ENCODE measurements at regions not wholly inside any gene's neighbourhood (a gene's known extent, or its start where the extent isn't known, plus 50 kb on each side); places are given as distances from the start of the nearest gene placed in this dataset.
"Not testable (repeated sequence)": the region's sequence is repeated elsewhere in the genome, so short reads cannot be mapped to it uniquely, and the experiment has no call there.

GRCh38 chr12:76178452-76178851 lies 94.0 kb upstream of the NAP1L1 start:
- no peak overlapping the region for H3K27ac Mint-ChIP-seq (ENCODE audit: unreplicated experiment)
- no peaks in the 10 kb centered on the region for H3K27me3 Mint-ChIP-seq (ENCODE audit: unreplicated experiment)
- H3K9me3 Mint-ChIP-seq (ENCODE audit: unreplicated experiment), result no peaks in the 10 kb centered on the region
- no peaks in the 10 kb centered on the region for H3K36me3 Mint-ChIP-seq (ENCODE audit: unreplicated experiment)
- TF ChIP-seq, protein P1, sequence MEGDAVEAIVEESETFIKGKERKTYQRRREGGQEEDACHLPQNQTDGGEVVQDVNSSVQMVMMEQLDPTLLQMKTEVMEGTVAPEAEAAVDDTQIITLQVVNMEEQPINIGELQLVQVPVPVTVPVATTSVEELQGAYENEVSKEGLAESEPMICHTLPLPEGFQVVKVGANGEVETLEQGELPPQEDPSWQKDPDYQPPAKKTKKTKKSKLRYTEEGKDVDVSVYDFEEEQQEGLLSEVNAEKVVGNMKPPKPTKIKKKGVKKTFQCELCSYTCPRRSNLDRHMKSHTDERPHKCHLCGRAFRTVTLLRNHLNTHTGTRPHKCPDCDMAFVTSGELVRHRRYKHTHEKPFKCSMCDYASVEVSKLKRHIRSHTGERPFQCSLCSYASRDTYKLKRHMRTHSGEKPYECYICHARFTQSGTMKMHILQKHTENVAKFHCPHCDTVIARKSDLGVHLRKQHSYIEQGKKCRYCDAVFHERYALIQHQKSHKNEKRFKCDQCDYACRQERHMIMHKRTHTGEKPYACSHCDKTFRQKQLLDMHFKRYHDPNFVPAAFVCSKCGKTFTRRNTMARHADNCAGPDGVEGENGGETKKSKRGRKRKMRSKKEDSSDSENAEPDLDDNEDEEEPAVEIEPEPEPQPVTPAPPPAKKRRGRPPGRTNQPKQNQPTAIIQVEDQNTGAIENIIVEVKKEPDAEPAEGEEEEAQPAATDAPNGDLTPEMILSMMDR (IDR thresholded peaks at IDR 0.05; ENCODE audit: partially characterized antibody, unreplicated experiment), result no peak
- no peaks in the 10 kb centered on the region for H3K4me1 Mint-ChIP-seq (ENCODE audit: low read depth, unreplicated experiment)
- DNase-seq, result no peak
- no peak overlapping the region for H3K4me3 Mint-ChIP-seq (ENCODE audit: unreplicated experiment)

GRCh38 chr12:76177821-76178220 lies 93.3 kb upstream of the NAP1L1 start:
- no peak overlapping the region for H3K27ac Mint-ChIP-seq (ENCODE audit: unreplicated experiment)
- H3K4me1 Mint-ChIP-seq (ENCODE audit: low read depth, unreplicated experiment), result peaks cover 2% of the 10 kb centered on the region
- H3K9me3 Mint-ChIP-seq (ENCODE audit: unreplicated experiment), result no peaks in the 10 kb centered on the region
- DNase-seq, result no peak
- H3K36me3 Mint-ChIP-seq (ENCODE audit: unreplicated experiment), result no peaks in the 10 kb centered on the region
- TF ChIP-seq, protein P1 (IDR thresholded peaks at IDR 0.05; ENCODE audit: partially characterized antibody, unreplicated experiment), result no peak
- H3K27me3 Mint-ChIP-seq (ENCODE audit: unreplicated experiment), result no peaks in the 10 kb centered on the region
- no peak overlapping the region for H3K4me3 Mint-ChIP-seq (ENCODE audit: unreplicated experiment)

DNA sequence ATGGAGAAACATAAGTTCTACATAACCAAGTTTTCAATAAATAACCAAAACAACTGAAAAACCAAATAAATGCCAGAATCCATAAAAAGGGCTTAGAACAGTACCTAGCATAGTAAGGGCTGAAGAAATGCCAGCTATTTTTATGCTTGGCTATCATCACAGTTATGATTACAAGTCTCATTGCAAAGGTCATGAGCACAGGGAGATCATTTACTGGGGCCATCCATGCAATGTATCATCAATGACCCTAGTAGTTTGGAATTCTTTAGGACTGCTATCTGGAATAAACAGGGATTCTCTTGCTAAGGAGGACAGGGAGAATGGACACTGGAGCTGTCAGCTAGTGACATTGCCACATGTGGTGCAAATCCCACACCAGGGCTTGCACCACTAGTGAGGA lies 92.5 kb upstream of the NAP1L1 start:
- peaks cover 4% of the 10 kb centered on the region for H3K4me1 Mint-ChIP-seq (ENCODE audit: low read depth, unreplicated experiment)
- TF ChIP-seq, protein P1 (IDR thresholded peaks at IDR 0.05; ENCODE audit: partially characterized antibody, unreplicated experiment), result no peak
- no peaks in the 10 kb centered on the region for H3K9me3 Mint-ChIP-seq (ENCODE audit: unreplicated experiment)
- DNase-seq, result no peak
- no peaks in the 10 kb centered on the region for H3K36me3 Mint-ChIP-seq (ENCODE audit: unreplicated experiment)
- no peak overlapping the region for H3K27ac Mint-ChIP-seq (ENCODE audit: unreplicated experiment)
- no peak overlapping the region for H3K4me3 Mint-ChIP-seq (ENCODE audit: unreplicated experiment)
- no peaks in the 10 kb centered on the region for H3K27me3 Mint-ChIP-seq (ENCODE audit: unreplicated experiment)

DNA sequence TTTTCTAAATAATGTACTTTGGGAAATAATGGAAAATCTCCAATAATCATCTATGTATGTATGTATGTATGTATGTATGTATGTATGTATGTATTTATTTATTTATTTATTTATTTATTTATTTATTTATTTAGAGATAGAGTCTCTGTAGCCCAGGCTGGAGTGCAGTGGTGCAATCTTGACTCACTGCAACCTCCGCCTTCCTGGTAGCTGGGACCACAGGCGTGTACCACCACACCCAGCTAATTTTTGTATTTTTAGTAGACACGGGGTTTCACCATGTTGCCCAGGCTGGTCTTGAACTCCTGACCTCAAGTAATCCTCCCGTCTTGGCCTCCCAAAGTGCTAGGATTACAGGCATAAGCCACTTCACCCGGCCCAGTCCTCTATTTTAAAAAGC lies 91.5 kb upstream of the NAP1L1 start:
- not testable (repeated sequence) for H3K27ac Mint-ChIP-seq (ENCODE audit: unreplicated experiment); H3K4me1 Mint-ChIP-seq (ENCODE audit: low read depth, unreplicated experiment); H3K4me3 Mint-ChIP-seq (ENCODE audit: unreplicated experiment); DNase-seq; H3K27me3 Mint-ChIP-seq (ENCODE audit: unreplicated experiment); H3K9me3 Mint-ChIP-seq (ENCODE audit: unreplicated experiment); H3K36me3 Mint-ChIP-seq (ENCODE audit: unreplicated experiment)

DNA sequence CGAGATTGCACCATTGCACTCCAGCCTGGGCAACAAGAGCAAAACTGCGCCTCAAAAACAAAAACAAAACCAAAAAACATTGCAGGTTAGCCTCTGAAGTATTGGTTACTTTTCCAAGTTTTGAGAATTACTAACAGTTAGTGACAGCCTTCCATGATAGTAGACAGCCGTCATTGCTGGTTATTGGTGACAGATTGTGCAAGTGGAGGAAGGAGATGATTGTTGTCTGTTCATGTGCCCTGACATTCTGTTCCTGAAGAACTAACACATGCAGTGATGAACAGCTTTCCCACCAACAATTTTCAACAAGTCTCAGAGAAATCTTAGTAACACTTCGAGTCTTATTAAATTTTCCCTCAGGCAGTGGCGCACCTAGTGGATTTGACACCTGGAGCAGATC lies 89.3 kb upstream of the NAP1L1 start:
- H3K9me3 Mint-ChIP-seq (ENCODE audit: unreplicated experiment), result no peaks in the 10 kb centered on the region
- H3K4me1 Mint-ChIP-seq (ENCODE audit: low read depth, unreplicated experiment), result peaks cover 4% of the 10 kb centered on the region
- no peak overlapping the region for H3K4me3 Mint-ChIP-seq (ENCODE audit: unreplicated experiment)
- no peaks in the 10 kb centered on the region for H3K27me3 Mint-ChIP-seq (ENCODE audit: unreplicated experiment)
- H3K36me3 Mint-ChIP-seq (ENCODE audit: unreplicated experiment), result no peaks in the 10 kb centered on the region
- DNase-seq, result no peak
- TF ChIP-seq, protein P1 (IDR thresholded peaks at IDR 0.05; ENCODE audit: partially characterized antibody, unreplicated experiment), result no peak
- no peak overlapping the region for H3K27ac Mint-ChIP-seq (ENCODE audit: unreplicated experiment)
